WI38 (cell line): ENCODE measurements at regions not wholly inside any gene's neighbourhood (a gene's known extent, or its start where the extent isn't known, plus 50 kb on each side); places are given as distances from the start of the nearest gene placed in this dataset.
"Not testable (repeated sequence)": the region's sequence is repeated elsewhere in the genome, so short reads cannot be mapped to it uniquely, and the experiment has no call there.

ENCODE experiments used
- H3K4me3 ChIP-seq: 2 replicates; pipeline ENCODE4 v1.5.1; 2011; ENCODE audit warnings: low read depth, mild to moderate bottlenecking, control low read depth, low read length
- TF ChIP-seq, protein P1 (sequence below): IDR thresholded peaks from 2 replicates; pipeline ENCODE4 v1.5.1; 2012; ENCODE audit warnings: low read depth, mild to moderate bottlenecking, control low read depth, low read length

DNA sequence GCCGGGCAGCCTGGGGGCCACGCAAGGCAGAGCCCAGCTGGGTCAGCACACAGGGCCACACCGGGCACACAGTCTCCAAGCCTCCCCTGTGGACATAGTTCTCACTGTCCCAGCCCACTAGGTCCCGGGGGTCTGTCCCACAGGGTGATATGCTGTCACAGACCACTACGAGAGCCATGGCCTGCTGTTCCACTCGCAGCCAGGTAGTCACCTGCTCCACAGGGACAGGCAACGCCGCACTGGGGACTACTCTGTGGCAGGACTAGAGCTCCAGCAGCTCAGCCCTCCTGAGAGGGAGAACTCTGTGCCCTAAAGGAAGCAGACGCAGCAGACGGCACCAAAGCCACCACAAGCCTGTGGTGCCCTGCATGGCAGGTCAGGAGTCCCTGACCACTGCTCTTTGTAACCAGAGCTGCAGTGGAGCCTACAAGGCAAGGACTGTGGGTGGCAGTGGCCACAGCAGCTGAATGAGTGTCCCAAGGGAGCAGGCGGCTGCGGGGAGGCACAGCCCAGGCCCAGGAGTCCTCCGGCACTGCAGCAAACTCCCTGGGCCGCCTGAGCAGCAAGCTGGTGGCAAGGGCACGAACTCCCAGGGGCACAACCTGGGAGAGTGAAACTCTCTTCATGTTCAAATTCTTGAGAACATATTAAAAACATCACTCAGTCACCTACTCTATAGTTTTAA lies 171.2 kb upstream of the GRK3 start:
- no peak overlapping the region for H3K4me3 ChIP-seq
- TF ChIP-seq, protein P1, sequence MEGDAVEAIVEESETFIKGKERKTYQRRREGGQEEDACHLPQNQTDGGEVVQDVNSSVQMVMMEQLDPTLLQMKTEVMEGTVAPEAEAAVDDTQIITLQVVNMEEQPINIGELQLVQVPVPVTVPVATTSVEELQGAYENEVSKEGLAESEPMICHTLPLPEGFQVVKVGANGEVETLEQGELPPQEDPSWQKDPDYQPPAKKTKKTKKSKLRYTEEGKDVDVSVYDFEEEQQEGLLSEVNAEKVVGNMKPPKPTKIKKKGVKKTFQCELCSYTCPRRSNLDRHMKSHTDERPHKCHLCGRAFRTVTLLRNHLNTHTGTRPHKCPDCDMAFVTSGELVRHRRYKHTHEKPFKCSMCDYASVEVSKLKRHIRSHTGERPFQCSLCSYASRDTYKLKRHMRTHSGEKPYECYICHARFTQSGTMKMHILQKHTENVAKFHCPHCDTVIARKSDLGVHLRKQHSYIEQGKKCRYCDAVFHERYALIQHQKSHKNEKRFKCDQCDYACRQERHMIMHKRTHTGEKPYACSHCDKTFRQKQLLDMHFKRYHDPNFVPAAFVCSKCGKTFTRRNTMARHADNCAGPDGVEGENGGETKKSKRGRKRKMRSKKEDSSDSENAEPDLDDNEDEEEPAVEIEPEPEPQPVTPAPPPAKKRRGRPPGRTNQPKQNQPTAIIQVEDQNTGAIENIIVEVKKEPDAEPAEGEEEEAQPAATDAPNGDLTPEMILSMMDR = no peak

DNA sequence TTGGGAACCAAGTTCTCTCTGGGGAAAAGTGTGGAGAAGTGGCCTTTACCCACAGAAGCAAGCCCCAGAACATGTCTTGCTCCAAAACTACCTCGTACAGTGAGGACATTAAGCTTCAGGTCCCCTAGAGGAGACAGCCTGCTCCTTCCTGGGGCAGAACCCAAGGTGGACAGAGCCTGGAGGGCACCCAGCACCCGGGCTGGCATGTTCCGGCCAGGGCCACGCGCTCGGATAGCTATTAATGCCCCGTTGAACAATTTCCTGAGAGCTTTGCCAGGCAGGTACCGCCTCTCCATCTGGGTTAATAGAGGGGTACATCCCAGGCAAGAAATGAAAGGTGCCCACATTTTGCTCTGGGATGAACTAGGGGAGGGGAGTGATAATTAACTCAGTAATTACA lies 169.0 kb upstream of the GRK3 start:
- TF ChIP-seq, protein P1 = no peak
- no peak overlapping the region for H3K4me3 ChIP-seq

DNA sequence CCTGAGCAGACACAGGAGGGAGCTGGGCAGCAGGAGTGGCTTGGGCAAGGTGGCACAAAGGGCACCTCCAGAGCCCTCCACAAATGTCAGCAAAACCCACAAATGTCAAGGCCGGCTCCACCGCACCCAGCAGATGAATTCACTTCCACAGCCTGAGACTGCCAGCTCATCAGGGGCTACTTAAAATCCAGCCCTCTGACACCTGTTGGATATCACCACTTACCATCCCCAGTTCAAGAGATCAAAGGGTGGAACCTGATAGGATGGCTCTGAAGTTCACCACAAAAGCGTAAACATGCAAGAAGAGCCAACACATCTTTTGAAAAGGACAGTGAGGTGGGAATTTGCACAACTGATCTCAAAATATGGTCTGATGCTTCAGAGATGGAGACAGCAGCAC lies 168.6 kb upstream of the GRK3 start:
- TF ChIP-seq, protein P1 = no peak

DNA sequence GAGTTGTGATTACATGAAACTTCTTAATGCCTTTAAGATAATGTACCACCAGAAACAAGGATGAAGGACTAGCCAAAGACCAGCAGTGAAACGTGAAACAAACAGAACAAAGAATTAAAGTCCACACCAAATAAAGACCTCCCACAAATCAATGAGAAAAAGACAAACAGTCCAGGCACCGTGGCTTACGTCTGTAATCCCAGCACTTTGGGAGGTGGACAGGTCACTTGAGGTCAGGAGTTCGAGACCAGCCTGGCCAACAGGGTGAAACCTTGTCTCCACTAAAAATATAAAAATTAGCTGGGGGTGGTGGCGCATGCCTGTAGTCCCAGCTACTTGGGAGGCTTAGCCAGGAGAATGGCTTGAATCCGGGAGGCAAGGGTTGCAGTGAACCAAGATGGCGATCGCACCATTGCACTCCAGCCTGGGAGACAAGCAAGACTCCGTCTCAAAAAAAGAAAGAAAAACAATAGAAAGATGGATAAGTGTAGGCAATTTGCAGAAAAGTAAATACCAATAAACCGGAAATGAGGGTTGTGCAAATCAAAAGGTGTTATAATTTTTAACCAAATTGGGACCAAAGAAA lies 167.8 kb upstream of the GRK3 start:
- H3K4me3 ChIP-seq = no peak overlapping the region
- TF ChIP-seq, protein P1 = no peak

More for the DNA sequence above, 168.6 kb upstream of the GRK3 start:
- no peak overlapping the region for H3K4me3 ChIP-seq

DNA sequence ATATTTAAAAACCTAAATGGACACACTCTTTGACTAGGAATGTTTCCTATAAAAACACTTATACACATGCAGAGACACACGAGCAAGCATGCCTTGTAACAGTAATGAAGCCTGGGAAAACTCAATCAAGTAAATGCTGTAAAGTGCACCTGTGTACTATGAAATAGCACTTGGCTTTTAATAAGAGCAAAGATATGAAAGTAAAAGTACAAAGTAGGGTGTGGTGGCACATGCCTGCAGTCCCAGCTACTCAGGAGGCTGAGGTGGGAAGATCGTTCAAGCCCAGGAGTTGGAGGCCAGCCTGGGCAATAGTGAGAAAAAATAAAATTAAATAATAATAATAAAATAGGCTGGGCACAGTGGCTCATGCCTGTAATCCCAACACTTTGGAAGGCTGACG lies 166.9 kb upstream of the GRK3 start:
- TF ChIP-seq, protein P1 = no peak
- H3K4me3 ChIP-seq = no peak overlapping the region

DNA sequence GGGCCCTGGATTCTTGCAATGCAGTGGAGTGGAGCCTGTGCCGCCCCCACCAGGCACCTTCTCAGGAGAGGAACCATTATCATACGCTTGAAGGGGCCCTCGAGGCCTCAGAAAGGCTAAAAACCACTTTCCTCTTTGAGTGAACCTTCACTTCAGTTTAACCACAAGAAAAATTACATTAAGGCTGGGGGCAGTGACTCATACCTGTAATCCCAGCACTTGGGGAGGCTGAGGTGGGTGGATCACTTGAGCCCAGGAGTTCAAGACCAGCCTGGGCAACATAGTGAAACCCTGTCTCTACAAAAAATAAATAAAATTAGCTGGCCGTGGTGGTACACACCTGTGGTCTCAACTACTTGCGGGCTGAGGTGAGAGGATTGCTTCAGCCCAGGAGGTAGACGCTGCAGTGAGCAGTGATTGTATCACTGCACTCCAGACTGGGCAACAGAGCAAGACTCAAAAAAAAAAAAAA lies 165.8 kb upstream of the GRK3 start:
- H3K4me3 ChIP-seq = not testable (repeated sequence)

DNA sequence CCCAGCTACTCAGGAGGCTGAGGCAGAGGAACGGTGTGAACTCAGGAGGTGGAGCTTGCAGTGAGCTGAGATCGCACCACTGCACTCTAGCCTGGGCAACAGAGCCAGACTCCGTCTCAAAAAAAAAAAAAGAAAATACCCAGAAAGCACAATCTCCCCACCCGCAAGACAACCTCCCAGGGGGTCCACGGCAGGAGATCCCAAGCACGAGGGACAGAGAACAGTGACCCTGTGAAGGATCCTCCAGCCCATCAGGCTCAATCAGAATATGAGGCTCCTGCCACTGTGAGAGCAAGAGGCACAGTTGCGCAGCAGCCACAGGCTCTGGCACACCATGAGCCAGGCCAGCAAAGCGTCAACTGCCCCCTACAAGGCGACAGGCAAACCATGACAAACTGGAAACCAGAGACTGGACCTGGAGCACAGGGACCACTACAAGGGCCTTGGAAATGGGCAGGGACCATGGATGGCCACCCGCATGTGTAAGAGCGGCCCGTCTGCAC lies 164.8 kb upstream of the GRK3 start:
- TF ChIP-seq, protein P1 = no peak
- H3K4me3 ChIP-seq = no peak overlapping the region
